ENCODE measurements at regions not wholly inside any gene's neighbourhood (a gene's known extent, or its start where the extent isn't known, plus 50 kb on each side); places are given as distances from the start of the nearest gene placed in this dataset.

GRCh38 chr4:22201256-22201655 lies 252.7 kb upstream of the KCNIP4 start:
- no peak for TF ChIP-seq EP300 (IDR thresholded peaks at IDR 0.05; ENCODE audit: borderline replicate concordance)
- TF ChIP-seq TEAD4 (IDR thresholded peaks at IDR 0.05): no peak
- no peak for TF ChIP-seq REST (IDR thresholded peaks at IDR 0.05; ENCODE audit: low read depth)
- no peak for TF ChIP-seq YY1 (IDR thresholded peaks at IDR 0.05; ENCODE audit: low read depth)
- no peak for TF ChIP-seq CEBPB (IDR thresholded peaks at IDR 0.05)
- TF ChIP-seq CREB1 (IDR thresholded peaks at IDR 0.05; ENCODE audit: low read depth): no peak
- TF ChIP-seq RAD21 (IDR thresholded peaks at IDR 0.05; ENCODE audit: low read depth): no peak
- TF ChIP-seq TAF1 (IDR thresholded peaks at IDR 0.05; ENCODE audit: low read depth): no peak
- no peak for TF ChIP-seq EGR1 (IDR thresholded peaks at IDR 0.05)
- TF ChIP-seq TCF12 (IDR thresholded peaks at IDR 0.05; ENCODE audit: low read depth): no peak
- no peak for TF ChIP-seq MAX (IDR thresholded peaks at IDR 0.05)
- TF ChIP-seq ZBTB7A (IDR thresholded peaks at IDR 0.05; ENCODE audit: low read depth): no peak
- TF ChIP-seq USF1 (IDR thresholded peaks at IDR 0.05): no peak

Data from Ishikawa (cell line).